Effector memory CD8-positive, alpha-beta T cell (primary cell): ENCODE measurements at regions not wholly inside any gene's neighbourhood (a gene's known extent, or its start where the extent isn't known, plus 50 kb on each side); places are given as distances from the start of the nearest gene placed in this dataset.

Experiments
- ATAC-seq: fragments of 150-1000 bp; cut with Tn5 transposase; replicated peaks from 2 replicates; pipeline ENCODE4 v1.10.0; 2021; ENCODE audit warnings: mild to moderate bottlenecking, moderate library complexity
- DNase-seq, 3 experiments: peaks; one replicate each; pipeline ENCODE4 v3.0.0; 2021
- H3K27ac Mint-ChIP-seq, 2 donors: one replicate each; pipeline ENCODE4 v1.8.0; 2022; ENCODE audit warnings: mild to moderate bottlenecking in 2 of 2, mixed read lengths in 2 of 2, moderate library complexity in 2 of 2
- H3K27me3 Mint-ChIP-seq, 2 donors: one replicate each; pipeline ENCODE4 v1.8.0; 2022; ENCODE audit warnings: mixed read lengths in 2 of 2
- H3K36me3 Mint-ChIP-seq: one replicate; pipeline ENCODE4 v1.8.0; 2022; ENCODE audit warnings: mild to moderate bottlenecking, moderate library complexity, mixed read lengths; ENCODE audit not compliant: insufficient read depth
- H3K4me1 Mint-ChIP-seq, 2 donors: one replicate each; pipeline ENCODE4 v1.8.0; 2022; ENCODE audit warnings: low read depth in 2 of 2, mixed read lengths in 2 of 2
- H3K4me3 Mint-ChIP-seq, 2 donors: one replicate each; pipeline ENCODE4 v1.8.0; 2022; ENCODE audit warnings: mild to moderate bottlenecking in 2 of 2, mixed read lengths in 2 of 2, moderate library complexity in 2 of 2
- H3K9me3 Mint-ChIP-seq, 2 donors: one replicate each; pipeline ENCODE4 v1.8.0; 2022; ENCODE audit warnings: mixed read lengths in 2 of 2

GRCh38 chr17:72304859-72305258, 184.0 kb downstream of the SOX9 start:
- Mint-ChIP-seq H3K4me3 (no peak overlapping the region), H3K4me1 (no peaks in the 10 kb centered on the region), H3K9me3 (no peaks in the 10 kb centered on the region), H3K36me3 (no peaks in the 10 kb centered on the region), H3K27me3 (peaks cover 0 to 4% of the 10 kb centered on the region in 2 donors), H3K27ac (no peak overlapping the region)
- DNase-seq (no peak), ATAC-seq (no peak)

- H3K27ac Mint-ChIP-seq: no peak overlapping the region
- no peak for DNase-seq
- H3K36me3 Mint-ChIP-seq: no peaks in the 10 kb centered on the region
- H3K4me3 Mint-ChIP-seq: no peak overlapping the region
- ATAC-seq: no peak
- no peaks in the 10 kb centered on the region for H3K4me1 Mint-ChIP-seq
- peaks cover 0 to 4% of the 10 kb centered on the region in 2 donors for H3K27me3 Mint-ChIP-seq
- no peaks in the 10 kb centered on the region for H3K9me3 Mint-ChIP-seq
Observed at GRCh38 chr17:72305472-72305871, 184.7 kb downstream of the SOX9 start.

- no peak overlapping the region for H3K4me3 Mint-ChIP-seq
- DNase-seq (no peak), ATAC-seq (no peak)
- no peaks in the 10 kb centered on the region for H3K4me1 Mint-ChIP-seq
- H3K9me3 Mint-ChIP-seq: no peaks in the 10 kb centered on the region
- H3K27me3 Mint-ChIP-seq: peaks cover 0 to 4% of the 10 kb centered on the region in 2 donors
- H3K27ac Mint-ChIP-seq: no peak overlapping the region
- H3K36me3 Mint-ChIP-seq: no peaks in the 10 kb centered on the region
Observed at GRCh38 chr17:72306037-72306436, 185.2 kb downstream of the SOX9 start.

- H3K4me3 Mint-ChIP-seq: no peak overlapping the region
- DNase-seq: no peak
- no peaks in the 10 kb centered on the region for H3K9me3 Mint-ChIP-seq
- peaks cover 0 to 4% of the 10 kb centered on the region in 2 donors for H3K27me3 Mint-ChIP-seq
- ATAC-seq: no peak
- H3K36me3 Mint-ChIP-seq: no peaks in the 10 kb centered on the region
- H3K27ac Mint-ChIP-seq: no peak overlapping the region
- no peaks in the 10 kb centered on the region for H3K4me1 Mint-ChIP-seq
Observed at GRCh38 chr17:72307836-72308235, 187.0 kb downstream of the SOX9 start.

- ATAC-seq (no peak), DNase-seq (no peak)
- Mint-ChIP-seq H3K27ac (no peak overlapping the region), H3K4me3 (no peak overlapping the region), H3K36me3 (no peaks in the 10 kb centered on the region), H3K4me1 (no peaks in the 10 kb centered on the region), H3K27me3 (peaks cover 0 to 4% of the 10 kb centered on the region in 2 donors), H3K9me3 (no peaks in the 10 kb centered on the region)
Observed at GRCh38 chr17:72308744-72309385, 188.0 kb downstream of the SOX9 start.

- no peak overlapping the region for H3K27ac Mint-ChIP-seq
- no peak overlapping the region for H3K4me3 Mint-ChIP-seq
- H3K4me1 Mint-ChIP-seq: no peaks in the 10 kb centered on the region
- peaks cover 0 to 4% of the 10 kb centered on the region in 2 donors for H3K27me3 Mint-ChIP-seq
- no peaks in the 10 kb centered on the region for H3K9me3 Mint-ChIP-seq
- ATAC-seq: no peak
- DNase-seq: no peak
- no peaks in the 10 kb centered on the region for H3K36me3 Mint-ChIP-seq
Observed at GRCh38 chr17:72311004-72311403, 190.2 kb downstream of the SOX9 start.

- Mint-ChIP-seq H3K4me1 (no peaks in the 10 kb centered on the region), H3K27me3 (peaks cover 0 to 3% of the 10 kb centered on the region in 2 donors), H3K4me3 (no peak overlapping the region), H3K36me3 (no peaks in the 10 kb centered on the region), H3K27ac (no peak overlapping the region), H3K9me3 (peaks cover 2 to 10% of the 10 kb centered on the region in 2 donors)
- DNase-seq (no peak), ATAC-seq (no peak)
Observed at GRCh38 chr17:72315122-72315913, 194.5 kb downstream of the SOX9 start.

GRCh38 chr17:72318131-72318530, 197.3 kb downstream of the SOX9 start:
- Mint-ChIP-seq H3K4me1 (no peaks in the 10 kb centered on the region), H3K27me3 (peaks cover 0 to 10% of the 10 kb centered on the region in 2 donors), H3K27ac (no peak overlapping the region), H3K9me3 (peaks cover 5 to 16% of the 10 kb centered on the region in 2 donors), H3K36me3 (no peaks in the 10 kb centered on the region), H3K4me3 (no peak overlapping the region)
- ATAC-seq: no peak
- DNase-seq: no peak

GRCh38 chr17:72321896-72322295, 201.1 kb downstream of the SOX9 start:
- DNase-seq (no peak), ATAC-seq (no peak)
- Mint-ChIP-seq H3K9me3 (peaks cover 5 to 14% of the 10 kb centered on the region in 2 donors), H3K4me3 (no peak overlapping the region), H3K27ac (no peak overlapping the region), H3K4me1 (no peaks in the 10 kb centered on the region), H3K36me3 (no peaks in the 10 kb centered on the region), H3K27me3 (peaks cover 0 to 18% of the 10 kb centered on the region in 2 donors)

- Mint-ChIP-seq H3K4me3 (no peak overlapping the region), H3K36me3 (no peaks in the 10 kb centered on the region), H3K9me3 (peaks cover 7 to 14% of the 10 kb centered on the region in 2 donors), H3K4me1 (no peaks in the 10 kb centered on the region), H3K27me3 (peaks cover 0 to 14% of the 10 kb centered on the region in 2 donors), H3K27ac (no peak overlapping the region)
- ATAC-seq (no peak), DNase-seq (no peak)
Observed at GRCh38 chr17:72332367-72332766, 211.5 kb downstream of the SOX9 start.

- peaks cover 0 to 16% of the 10 kb centered on the region in 2 donors for H3K27me3 Mint-ChIP-seq
- H3K27ac Mint-ChIP-seq: no peak overlapping the region
- no peaks in the 10 kb centered on the region for H3K36me3 Mint-ChIP-seq
- H3K4me3 Mint-ChIP-seq: no peak overlapping the region
- ATAC-seq: no peak
- DNase-seq: no peak
- H3K9me3 Mint-ChIP-seq: peaks cover 7 to 14% of the 10 kb centered on the region in 2 donors
- no peaks in the 10 kb centered on the region for H3K4me1 Mint-ChIP-seq
Observed at GRCh38 chr17:72333570-72333969, 212.8 kb downstream of the SOX9 start.

- no peak overlapping the region for H3K4me3 Mint-ChIP-seq
- ATAC-seq (no peak), DNase-seq (no peak)
- no peak overlapping the region for H3K27ac Mint-ChIP-seq
- no peaks in the 10 kb centered on the region for H3K4me1 Mint-ChIP-seq
- peaks cover 7 to 14% of the 10 kb centered on the region in 2 donors for H3K9me3 Mint-ChIP-seq
- no peaks in the 10 kb centered on the region for H3K36me3 Mint-ChIP-seq
- H3K27me3 Mint-ChIP-seq: peaks cover 5 to 16% of the 10 kb centered on the region in 2 donors
Observed at GRCh38 chr17:72334205-72334604, 213.4 kb downstream of the SOX9 start.

- no peak for DNase-seq
- Mint-ChIP-seq H3K27ac (no peak overlapping the region), H3K4me1 (no peaks in the 10 kb centered on the region), H3K9me3 (peaks cover 7 to 14% of the 10 kb centered on the region in 2 donors), H3K27me3 (peaks cover 5 to 16% of the 10 kb centered on the region in 2 donors), H3K36me3 (no peaks in the 10 kb centered on the region), H3K4me3 (no peak overlapping the region)
- ATAC-seq: no peak
Observed at GRCh38 chr17:72336026-72336803, 215.4 kb downstream of the SOX9 start.
